HG03064 (cell line): ENCODE measurements at regions not wholly inside any gene's neighbourhood (a gene's known extent, or its start where the extent isn't known, plus 50 kb on each side); places are given as distances from the start of the nearest gene placed in this dataset.
"Not testable (repeated sequence)": the region's sequence is repeated elsewhere in the genome, so short reads cannot be mapped to it uniquely, and the experiment has no call there.

ENCODE experiments used
- ATAC-seq: cut with Tn5 transposase; IDR thresholded peaks from one replicate; pipeline ENCODE4 v1.9.1; 2021; ENCODE audit warnings: low read depth; ENCODE audit not compliant: unreplicated experiment

DNA sequence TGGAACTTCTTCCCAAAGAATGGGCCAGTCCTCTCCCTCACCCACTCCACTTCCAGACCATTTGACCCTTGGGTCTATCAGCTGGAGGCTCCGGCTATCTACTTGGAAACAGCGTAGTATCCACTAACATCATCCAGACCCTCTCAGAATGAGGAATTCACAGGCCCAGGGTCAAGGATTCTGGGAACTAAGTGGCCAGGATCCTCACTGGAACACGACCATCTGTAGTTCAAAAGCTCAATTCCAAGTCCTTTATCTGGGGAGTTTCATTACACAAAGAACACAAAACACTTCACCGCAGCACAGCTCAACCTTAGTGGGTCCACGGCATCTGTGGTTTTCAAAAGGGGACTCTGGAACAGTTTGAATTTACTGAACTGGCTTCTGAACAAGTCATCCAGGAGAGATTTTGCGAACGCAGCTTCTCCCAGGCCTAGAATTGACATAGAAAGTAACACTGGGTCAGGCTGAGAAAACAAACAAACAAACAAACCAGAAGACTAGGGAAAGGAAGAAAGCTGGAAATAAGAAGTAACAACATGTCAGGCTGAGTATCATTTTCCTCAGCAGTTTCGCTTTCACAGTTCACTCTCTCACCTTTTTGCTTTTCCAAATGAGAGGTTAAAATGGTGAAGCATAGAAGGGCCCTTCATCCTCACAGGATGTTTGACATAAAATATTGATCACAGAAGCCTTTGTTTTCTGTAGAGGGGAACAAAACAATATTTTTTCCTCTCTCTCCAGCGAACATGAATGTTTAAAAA is 57.6 kb upstream of the USP6NL start:
- no peak for ATAC-seq

- ATAC-seq: no peak
Observed at GRCh38 chr10:11667756-11668155, 56.3 kb upstream of the USP6NL start.

GRCh38 chr10:11663763-11664555 is 52.5 kb upstream of the USP6NL start:
- peak; percentile 70 for ATAC-seq

DNA sequence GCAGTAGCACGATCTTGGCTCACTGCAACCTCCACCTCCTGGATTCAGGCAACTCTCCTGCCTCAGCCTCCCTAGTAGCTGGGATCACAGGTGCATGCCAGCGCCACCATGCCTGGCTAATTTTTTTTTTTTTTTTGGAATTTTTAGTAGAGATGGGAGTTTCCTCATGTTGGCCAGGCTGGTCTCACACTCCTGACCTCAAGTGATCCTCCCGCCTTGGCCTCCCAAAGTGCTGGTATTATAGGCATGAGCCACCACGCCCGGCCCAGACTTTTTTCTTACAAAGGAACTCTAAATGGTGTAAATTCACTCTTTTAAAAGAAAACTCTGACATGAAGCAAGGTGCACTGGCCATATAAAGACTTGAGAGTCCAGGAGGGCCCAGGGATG is 51.7 kb upstream of the USP6NL start:
- ATAC-seq: not testable (repeated sequence)

- ATAC-seq: no peak
Observed at GRCh38 chr10:11661441-11661840, 50.0 kb upstream of the USP6NL start.
